ENCODE measurements at regions not wholly inside any gene's neighbourhood (a gene's known extent, or its start where the extent isn't known, plus 50 kb on each side); places are given as distances from the start of the nearest gene placed in this dataset.
A peak's percentile ranks its signal among the peaks of the same experiment; 100 is the strongest.

GRCh38 chr14:96633096-96633495 lies 130.9 kb downstream of the PAPOLA start:
- no peak overlapping the region for H3K4me3 ChIP-seq
- peaks cover 10 to 65% of the 10 kb centered on the region in 2 experiments; a peak in 4 of 5 replicates for H3K27me3 ChIP-seq (ENCODE audit: control insufficient read depth in 2 of 2, insufficient read depth in 2 of 2, low read length in 2 of 2)
- ChIA-PET CTCF (ENCODE audit: low intra/inter-chr PET ratio) (no interaction called here), POLR2A (no interaction called here)
- no peak overlapping the region for H3K9ac ChIP-seq (ENCODE audit: insufficient read depth in 1 of 2, low read depth in 2 of 2, low read length in 2 of 2)
- no peak overlapping the region for H3K27ac ChIP-seq (ENCODE audit: extremely low read depth, low read depth, low read length)
- intact Hi-C loops (cut with micrococcal nuclease) (no loop called here), in situ Hi-C loops (cut with MboI) (no loop called here)
- no TSS peak for BruUV-seq (replicated peaks)
- H3K9me1 ChIP-seq (ENCODE audit: control insufficient read depth, insufficient read depth, low read length) = no peaks in the 10 kb centered on the region
- peaks cover 0 to 2% of the 10 kb centered on the region in 2 experiments; a peak in 2 of 5 replicates for H3K4me1 ChIP-seq (replicated peaks in 1 of 2; ENCODE audit: control insufficient read depth in 2 of 2, insufficient read depth in 2 of 2, low read length in 2 of 2)
- DNase-seq (ENCODE audit: extremely low read depth in 1 of 4, low spot score in 3 of 4) (no peak), ATAC-seq (no peak), FAIRE-seq (no peak)
- no peaks in the 10 kb centered on the region for H3K9me3 ChIP-seq (replicated peaks; ENCODE audit: control insufficient read depth, insufficient read depth, low read depth, low read length)
- 0% methylated on average over 2 of the region's 2 CpGs for WGBS (ENCODE audit: insufficient coverage, low coverage, missing lambda C conversion rate)
- no peak overlapping the region for H2AFZ ChIP-seq (ENCODE audit: low read depth, low read length)
- no peaks in the 10 kb centered on the region for H3K79me2 ChIP-seq (ENCODE audit: control insufficient read depth, insufficient read depth, low read length)
- H3K36me3 ChIP-seq (ENCODE audit: control insufficient read depth, insufficient read depth, low read length) = no peaks in the 10 kb centered on the region
- TF ChIP-seq ZBTB26 (CRISPR knock-in tag; IDR thresholded peaks at IDR 0.05) (no peak), ZNF512 (tag; IDR thresholded peaks at IDR 0.05) (peak; percentile 99)
- no peaks in the 10 kb centered on the region for H4K20me1 ChIP-seq (replicated peaks; ENCODE audit: control insufficient read depth, insufficient read depth, low read length)
- H3K4me2 ChIP-seq (ENCODE audit: insufficient read depth, low read length) = no peak overlapping the region

- no TSS peak for BruUV-seq (replicated peaks)
- CTCF ChIA-PET (ENCODE audit: low intra/inter-chr PET ratio) = no interaction called here
- WGBS (ENCODE audit: insufficient coverage, low coverage, missing lambda C conversion rate) = under 1% methylated on average over 9 of the region's 9 CpGs
- no peaks in the 10 kb centered on the region for H3K9me3 ChIP-seq (replicated peaks; ENCODE audit: control insufficient read depth, insufficient read depth, low read depth, low read length)
- POLR2A ChIA-PET = no interaction called here
- H3K36me3 ChIP-seq (ENCODE audit: control insufficient read depth, insufficient read depth, low read length) = no peaks in the 10 kb centered on the region
- peaks cover 0 to 2% of the 10 kb centered on the region in 2 experiments; a peak in 2 of 5 replicates for H3K4me1 ChIP-seq (replicated peaks in 1 of 2; ENCODE audit: control insufficient read depth in 2 of 2, insufficient read depth in 2 of 2, low read length in 2 of 2)
- H2AFZ ChIP-seq (ENCODE audit: low read depth, low read length) = no peak overlapping the region
- TF ChIP-seq PML (IDR thresholded peaks at IDR 0.05; ENCODE audit: low read length) (no peak), PHB2 (IDR thresholded peaks at IDR 0.05; ENCODE audit: low read depth) (no peak), CGGBP1 (CRISPR knock-in tag; IDR thresholded peaks at IDR 0.05) (no peak), CTCF (IDR thresholded peaks at IDR 0.05 in 2 of 3, conservative IDR thresholded peaks at IDR 0.05 in 1 of 3; ENCODE audit: insufficient read depth in 2 of 3, low read depth in 1 of 3, low read length in 3 of 3) (no peak), FUS (optimal IDR thresholded peaks at IDR 0.05; ENCODE audit: low read depth, low read length) (no peak)
- H3K27ac ChIP-seq (ENCODE audit: extremely low read depth, low read depth, low read length) = no peak overlapping the region
- H3K4me2 ChIP-seq (ENCODE audit: insufficient read depth, low read length) = no peak overlapping the region
- H3K9ac ChIP-seq (ENCODE audit: insufficient read depth in 1 of 2, low read depth in 2 of 2, low read length in 2 of 2) = no peak overlapping the region
- no peak for ATAC-seq
- no peak overlapping the region for H3K4me3 ChIP-seq
- intact Hi-C loops (cut with micrococcal nuclease) = no loop called here
- peak in 1 of 4 experiments; percentile 1 for DNase-seq (ENCODE audit: extremely low read depth in 1 of 4, low spot score in 3 of 4)
- no peaks in the 10 kb centered on the region for H3K9me1 ChIP-seq (ENCODE audit: control insufficient read depth, insufficient read depth, low read length)
- in situ Hi-C loops (cut with MboI) = no loop called here
- no peaks in the 10 kb centered on the region for H3K79me2 ChIP-seq (ENCODE audit: control insufficient read depth, insufficient read depth, low read length)
- peaks cover 10 to 65% of the 10 kb centered on the region in 2 experiments; a peak in 4 of 5 replicates for H3K27me3 ChIP-seq (ENCODE audit: control insufficient read depth in 2 of 2, insufficient read depth in 2 of 2, low read length in 2 of 2)
- no peak for FAIRE-seq
- no peaks in the 10 kb centered on the region for H4K20me1 ChIP-seq (replicated peaks; ENCODE audit: control insufficient read depth, insufficient read depth, low read length)
Observed at GRCh38 chr14:96634481-96634880, 132.3 kb downstream of the PAPOLA start.

Data from K562 (cell line).